Effector CD8-positive, alpha-beta T cell (primary cell): ENCODE measurements at regions not wholly inside any gene's neighbourhood (a gene's known extent, or its start where the extent isn't known, plus 50 kb on each side); places are given as distances from the start of the nearest gene placed in this dataset.
"Not testable (repeated sequence)": the region's sequence is repeated elsewhere in the genome, so short reads cannot be mapped to it uniquely, and the experiment has no call there.

ENCODE experiments used
- DNase-seq: peaks from one replicate; lab custom pipeline; 2025; lab: John Stamatoyannopoulos, UW

DNA sequence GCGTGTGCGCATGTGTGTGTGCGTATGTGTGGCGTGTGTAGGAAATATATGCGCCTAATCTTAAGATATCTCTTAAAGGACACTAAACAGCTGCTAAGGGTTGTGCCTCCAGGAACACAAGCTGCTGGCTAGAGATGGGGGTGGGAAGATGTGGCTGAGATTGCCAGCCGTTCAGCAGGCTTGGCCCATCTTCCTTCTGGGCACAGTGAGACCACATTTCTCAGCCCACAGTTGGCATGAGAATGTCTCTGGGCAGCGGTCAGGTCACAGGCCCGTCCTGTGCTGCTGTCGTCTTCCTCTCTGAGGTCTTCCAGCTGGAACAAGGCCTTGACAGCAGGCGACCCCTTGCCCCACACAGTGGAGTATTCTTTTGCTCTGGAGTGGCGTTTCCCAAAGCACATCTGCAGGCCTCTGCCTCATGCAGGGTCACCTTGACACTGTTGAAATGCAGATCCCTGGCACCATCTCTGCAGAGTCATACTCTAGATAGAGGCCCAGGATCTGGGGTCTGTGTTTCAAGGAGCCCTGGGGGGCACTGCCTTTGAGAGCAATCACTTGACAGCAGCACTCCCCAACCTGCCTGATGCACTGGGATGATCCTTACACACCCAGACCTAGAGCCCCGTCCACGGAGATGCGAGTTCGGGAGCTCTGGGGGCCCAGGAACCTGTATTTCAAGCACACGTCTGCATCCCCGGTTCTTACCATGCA, 335.5 kb upstream of the SFSWAP start:
- no peak for DNase-seq

DNA sequence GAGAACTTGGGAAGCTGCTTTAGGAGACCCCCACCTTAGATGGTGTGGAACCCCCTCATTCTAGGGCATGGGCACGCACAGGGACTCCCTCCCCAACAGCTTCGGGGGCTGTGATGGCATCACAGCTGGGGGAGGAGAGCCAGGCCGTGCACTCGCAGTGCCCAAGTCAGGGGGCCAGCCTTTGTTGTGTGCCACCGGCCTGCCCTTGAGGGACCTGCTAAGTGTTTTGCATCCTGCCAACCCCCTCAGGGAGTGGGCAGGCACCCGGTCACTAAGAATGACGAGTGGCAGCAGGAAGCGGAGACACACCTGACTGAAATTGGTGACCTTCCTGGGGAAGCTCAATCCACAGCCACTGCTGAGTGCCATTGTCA, 334.9 kb upstream of the SFSWAP start:
- no peak for DNase-seq

DNA sequence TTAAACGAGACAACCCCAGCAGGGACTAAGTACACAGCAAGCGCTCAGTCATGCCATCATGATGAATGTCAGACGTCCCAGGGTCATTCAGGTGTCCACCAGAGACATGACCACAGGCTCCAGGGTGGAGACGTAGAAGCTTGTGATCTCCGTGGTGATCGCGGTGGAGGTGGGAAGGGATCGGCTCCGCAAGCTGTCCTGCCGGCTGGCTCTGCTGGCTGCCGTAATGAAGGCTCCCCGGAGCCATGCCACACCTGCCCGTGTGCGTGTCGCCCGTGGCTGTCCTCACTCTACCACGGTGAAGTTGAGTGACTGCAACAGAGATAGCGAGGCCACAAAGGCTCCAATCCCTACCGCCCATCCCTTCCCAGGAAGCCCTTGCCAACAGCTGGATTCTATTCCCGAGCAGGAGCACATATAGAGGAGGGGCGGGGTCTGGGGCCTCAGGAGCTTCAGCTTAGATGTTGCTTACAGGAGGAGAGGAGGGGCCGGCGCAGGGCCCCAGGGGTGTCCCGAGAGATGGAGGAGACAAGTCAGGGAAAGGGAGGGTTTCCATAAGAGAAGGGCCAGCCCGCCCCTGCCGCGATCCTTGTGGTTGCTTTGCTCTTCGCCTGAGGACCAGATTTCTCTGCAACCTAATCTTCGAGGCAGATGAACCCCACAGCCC, 332.6 kb upstream of the SFSWAP start:
- no peak for DNase-seq

DNA sequence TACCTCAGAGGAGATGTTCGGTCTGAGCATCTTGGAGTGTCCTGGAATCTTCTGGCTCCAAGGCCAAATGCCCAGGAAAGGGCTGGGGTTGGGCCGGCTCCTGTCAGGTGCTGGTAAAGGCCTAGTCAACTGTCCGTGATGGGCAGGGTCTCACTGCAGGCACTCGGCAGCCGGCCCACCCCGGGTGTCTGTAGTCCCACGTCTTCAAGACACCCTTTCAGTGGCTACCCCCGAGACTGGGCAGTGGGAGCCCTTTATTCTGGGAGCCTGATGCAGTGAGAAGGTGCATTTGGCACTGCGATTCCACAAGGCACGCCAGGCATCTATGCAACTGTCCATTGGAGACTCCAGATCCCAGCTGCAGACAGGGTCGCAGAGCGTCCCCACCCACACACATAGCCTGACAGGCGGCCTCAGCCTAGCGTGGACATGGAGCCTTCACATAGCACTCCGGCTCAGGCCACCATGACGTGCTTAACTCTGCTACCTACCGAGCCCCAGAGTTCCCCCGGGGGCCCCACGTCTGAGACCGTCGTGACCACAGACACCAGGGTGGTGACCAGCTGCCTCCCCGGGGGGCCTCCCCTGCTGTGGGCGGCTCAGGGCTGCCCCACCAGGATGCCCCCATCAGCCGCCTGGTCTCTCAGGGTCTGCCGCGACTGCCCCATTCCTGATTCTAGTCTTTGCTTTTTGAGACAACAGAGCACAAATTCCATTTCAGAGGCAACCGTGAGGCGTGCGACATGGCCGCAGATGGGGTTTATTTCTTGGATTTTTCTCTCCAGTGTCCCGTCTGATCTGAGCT, 331.8 kb upstream of the SFSWAP start:
- DNase-seq: no peak

DNA sequence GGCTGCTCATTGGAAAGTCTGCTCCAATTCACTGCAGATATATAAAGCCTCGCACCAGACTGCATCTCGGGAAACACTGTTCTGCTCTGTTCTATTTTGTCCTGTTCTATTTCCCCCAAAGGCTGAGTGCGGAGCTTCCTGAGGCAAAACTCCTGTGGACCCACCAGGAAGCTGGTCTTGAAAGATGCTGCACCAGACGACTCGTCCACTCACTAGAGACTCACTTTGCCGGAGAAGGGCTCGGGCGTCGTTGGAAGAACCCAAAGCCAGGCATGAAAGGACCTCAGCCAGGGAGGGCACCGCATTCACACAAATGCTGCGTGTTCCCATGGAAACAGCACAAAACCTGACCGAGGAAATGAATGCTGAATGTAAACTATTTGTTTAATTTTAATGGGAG, 331.2 kb upstream of the SFSWAP start:
- no peak for DNase-seq

DNA sequence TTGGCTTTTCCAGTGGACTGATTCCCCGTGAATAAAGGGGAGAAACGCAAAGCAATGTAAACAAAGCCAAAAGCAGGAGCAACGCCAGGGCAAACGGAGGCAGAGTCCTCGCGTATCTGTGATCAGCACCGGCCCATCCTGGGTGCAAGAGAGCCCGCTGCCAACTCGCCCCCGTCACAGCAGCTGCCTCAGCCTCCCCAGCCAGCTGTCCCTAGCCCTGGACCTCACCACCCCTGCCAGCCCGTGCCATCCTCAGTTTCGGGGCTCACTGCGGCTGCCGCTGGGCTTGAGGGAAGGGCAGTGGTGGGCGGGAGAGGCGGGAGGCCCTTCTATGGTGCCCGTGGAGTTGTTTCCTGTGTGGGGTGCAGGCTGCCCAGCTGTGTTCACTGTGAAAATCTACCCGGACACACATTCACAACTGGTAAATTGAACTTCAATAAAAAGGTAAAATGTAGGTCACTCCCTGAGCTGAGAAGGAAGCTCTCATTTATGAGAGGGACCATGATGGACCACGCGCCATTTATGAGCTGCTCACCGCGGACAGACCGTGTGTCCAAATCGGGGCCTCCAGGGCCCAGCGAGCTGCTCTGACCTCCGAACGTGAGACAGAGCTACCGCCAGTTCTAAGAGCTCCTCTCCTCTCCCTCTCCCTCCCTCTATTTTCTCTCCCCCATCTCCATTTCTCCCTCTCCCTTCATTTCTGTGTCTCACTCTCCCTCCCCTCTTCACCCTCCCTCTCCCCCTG, 330.5 kb upstream of the SFSWAP start:
- no peak for DNase-seq

DNA sequence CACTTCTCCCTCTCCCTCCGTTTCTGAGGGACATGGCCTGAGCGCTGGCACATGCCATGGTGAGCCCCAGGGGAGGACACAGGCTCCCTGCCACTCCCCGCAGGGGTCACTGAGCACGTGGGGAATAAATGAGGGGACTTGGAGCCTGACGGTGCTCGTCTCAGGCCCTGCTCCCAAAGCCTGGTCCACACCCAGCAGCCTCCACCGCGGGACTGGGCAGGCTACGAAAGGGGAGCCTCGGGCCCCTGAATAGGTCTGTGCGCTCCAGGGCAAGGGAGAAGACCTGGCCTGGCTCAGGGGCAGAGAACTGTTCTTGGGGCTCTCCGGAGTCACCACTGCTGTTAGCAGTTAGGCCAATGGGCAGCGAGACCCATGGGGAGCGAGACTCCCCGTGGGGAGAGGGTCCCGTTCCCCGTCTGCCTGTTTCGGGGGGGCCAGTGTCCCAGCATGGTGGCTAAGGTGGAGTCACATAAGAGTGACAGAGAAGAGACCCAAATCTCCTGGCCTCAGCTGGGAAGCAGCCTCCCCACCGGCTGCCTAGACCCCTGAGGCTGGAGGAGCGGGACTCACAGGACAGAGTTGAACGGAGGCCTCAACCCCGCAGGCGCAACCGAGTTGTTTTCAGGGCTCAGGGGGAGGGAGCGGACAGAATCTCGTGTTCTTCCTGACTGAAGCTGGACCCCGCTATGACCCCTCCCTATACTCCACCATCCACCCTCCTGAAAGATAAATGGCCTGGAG, 329.8 kb upstream of the SFSWAP start:
- DNase-seq: no peak

DNA sequence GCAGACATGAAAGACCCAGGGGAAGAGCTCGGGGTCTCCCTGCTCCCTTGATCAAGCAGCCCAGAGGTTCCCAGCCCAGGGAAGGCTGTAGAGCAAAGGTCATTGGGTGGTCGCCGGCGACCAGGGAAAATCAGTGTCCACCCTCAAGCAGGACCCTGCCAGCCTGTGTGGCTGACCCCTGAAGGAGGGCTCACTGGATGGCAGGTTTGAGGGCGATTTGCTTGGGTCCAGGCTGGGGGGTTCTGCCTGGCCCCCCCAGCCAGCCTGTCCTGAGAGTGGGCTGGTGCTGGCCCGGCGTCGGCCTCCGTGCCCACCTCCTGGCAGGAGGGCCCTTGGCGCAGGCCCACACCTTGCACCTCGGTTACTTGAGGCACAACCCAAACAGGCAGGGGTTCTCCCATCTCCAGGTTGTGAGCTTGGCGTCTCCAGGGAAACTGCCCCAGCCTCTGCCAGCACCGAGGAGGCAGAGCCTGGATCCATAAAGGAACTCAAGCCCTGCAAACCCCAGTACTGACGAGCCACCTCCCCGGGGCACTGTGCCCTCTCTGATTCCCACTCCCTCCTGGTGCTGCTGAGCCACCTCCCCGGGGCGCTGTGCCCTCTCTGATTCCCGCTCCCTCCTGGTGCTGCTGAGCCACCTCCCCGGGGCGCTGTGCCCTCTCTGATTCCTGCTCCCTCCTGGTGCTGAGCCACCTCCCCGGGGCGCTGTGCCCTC, 329.0 kb upstream of the SFSWAP start:
- no peak for DNase-seq

DNA sequence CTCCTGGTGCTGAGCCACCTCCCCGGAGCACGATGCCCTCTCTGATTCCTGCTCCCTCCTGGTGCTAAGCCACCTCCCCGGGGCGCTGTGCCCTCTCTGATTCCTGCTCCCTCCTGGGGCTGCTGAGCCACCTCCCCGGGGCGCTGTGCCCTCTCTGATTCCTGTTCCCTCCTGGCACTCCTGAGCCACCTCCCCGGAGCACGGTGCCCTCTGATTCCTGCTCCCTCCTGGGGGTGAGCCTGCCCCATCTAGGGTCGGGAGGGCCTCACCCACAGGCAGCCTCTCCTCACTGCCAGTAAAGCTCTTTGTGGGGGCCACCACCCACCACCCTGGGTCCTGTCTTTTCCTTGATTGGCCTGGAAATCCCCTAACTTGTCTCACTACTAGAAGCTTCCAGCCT, 327.6 kb upstream of the SFSWAP start:
- DNase-seq: no peak

DNA sequence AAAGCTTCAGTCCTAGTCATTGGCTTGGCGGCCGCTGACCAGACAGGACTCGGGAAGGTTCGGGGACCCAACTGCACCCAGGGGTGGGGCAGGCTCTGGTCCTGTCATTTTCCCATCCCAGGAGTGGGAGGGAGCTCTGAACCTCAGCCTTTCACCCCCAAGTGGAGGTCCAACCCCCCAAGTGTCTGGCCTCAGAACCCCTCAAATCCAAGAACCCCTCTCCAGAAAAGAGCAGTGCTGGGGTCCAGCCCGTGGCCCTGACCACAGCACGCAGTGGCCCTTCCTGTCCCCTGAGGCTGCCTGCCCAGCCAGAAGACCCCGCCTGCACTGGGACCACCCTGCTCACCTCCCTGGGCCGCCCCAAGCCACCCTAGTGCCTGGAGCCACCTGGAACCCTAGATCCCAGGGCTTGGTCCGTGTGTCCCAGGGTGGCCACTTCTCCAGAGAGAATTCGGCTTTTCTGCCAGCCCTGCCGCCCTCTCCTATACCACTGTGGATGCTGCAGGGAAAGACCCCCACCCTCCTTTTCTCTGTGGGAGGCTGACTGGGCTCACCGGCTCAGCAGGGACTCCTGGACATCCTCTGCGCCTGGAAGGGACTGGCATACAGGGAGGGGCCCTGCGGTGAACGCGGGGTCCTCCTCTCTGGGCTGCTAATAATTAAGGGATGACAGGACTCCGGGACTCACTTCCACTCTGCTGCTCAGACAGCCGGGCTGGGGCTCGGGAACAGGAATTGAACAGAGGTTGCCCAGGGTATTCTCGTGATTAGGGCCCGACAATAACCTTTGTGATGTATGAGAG, 326.9 kb upstream of the SFSWAP start:
- DNase-seq: no peak

DNA sequence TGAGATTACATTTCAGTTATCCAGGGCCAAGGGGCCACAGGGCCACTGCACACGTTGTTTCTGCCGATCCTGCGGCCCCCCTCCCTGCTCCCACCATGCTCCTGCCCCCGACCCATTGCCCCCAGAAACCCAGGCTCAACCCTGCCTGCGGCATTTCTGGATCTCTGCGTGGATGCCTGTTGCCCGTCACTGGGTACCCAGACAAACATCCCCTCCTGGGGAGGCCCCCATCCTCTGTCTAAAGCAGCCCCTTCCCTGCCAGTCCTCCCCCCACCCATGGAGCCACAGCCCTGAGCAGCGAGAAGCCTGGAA, 326.4 kb upstream of the SFSWAP start:
- no peak for DNase-seq

DNA sequence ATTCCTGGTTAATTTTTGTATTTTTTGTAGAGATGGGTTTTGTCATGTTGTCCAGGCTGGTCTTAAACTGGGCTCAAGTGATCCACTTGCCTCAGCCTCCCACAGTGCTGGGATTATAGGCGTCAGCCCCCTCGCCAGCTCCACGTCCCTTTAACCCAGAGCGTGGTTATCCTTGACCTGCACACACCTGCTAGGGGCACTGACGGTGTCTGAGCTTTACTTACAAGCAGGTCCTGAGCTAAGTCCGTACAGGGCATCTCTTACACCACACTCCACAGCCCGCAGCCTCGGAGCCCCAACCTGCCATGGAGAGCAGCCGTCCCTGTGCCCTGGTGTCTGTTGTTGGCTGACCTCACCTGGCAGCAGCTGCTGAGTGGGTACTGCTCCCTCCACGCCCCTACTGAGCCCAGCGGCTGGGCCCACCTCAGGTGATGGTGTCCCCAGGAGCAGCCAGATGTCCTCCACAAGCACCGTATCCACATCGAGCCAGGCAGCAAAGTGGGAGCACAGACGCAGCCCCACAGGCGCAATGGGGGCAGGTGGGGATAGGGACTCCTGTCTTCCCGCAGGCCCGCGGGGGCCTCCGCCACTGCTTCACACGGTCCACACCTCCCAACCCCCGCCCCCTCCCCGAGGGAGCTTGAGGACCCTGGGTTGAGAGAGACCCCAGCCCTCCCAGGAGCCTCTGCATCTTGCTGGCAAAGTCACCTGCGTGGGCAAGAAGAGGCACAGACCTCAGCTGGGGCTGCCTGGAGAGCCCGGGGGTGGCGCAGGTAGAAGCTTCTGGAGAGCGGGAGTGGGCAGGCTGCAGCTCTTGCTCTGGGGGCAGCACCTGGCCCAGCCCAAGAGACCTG, 325.4 kb upstream of the SFSWAP start:
- no peak for DNase-seq

DNA sequence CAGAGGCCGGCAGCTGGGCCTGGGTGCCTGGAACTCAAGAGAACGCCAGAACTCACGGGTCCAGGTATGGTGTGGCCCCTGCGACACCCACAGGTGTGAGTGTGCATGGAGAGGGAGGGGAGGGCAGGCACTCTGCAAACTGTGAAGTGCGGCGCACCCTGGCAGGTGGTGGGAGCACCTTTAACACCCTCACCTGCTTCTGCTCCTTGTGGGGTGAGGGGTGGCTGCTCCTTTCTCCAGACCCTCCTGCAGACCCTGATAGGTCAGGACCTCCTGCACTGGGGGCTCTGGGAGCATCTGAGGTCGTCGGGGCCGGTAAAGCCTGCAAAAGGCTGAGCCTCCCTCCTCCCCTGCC, 324.7 kb upstream of the SFSWAP start:
- DNase-seq: no peak

DNA sequence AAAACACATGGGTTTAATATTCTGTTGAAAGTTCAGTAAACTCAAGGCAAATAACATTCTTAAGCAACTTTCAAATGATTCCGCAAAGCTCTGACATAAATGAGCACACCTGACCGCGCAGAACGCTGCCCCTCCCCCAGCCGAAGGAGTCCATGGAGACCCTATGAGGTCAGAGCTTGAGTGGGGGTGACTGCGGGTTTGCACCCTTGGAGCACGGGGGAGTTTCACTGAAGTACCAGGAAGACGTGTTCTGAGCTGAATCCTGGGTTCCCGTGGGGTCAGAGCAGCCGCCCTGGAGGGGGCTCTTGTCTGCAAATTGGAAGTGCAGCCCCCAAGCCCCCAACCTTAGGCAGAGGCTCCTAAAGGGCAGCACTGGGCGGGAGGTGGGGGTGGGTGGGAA, 324.1 kb upstream of the SFSWAP start:
- DNase-seq: no peak

DNA sequence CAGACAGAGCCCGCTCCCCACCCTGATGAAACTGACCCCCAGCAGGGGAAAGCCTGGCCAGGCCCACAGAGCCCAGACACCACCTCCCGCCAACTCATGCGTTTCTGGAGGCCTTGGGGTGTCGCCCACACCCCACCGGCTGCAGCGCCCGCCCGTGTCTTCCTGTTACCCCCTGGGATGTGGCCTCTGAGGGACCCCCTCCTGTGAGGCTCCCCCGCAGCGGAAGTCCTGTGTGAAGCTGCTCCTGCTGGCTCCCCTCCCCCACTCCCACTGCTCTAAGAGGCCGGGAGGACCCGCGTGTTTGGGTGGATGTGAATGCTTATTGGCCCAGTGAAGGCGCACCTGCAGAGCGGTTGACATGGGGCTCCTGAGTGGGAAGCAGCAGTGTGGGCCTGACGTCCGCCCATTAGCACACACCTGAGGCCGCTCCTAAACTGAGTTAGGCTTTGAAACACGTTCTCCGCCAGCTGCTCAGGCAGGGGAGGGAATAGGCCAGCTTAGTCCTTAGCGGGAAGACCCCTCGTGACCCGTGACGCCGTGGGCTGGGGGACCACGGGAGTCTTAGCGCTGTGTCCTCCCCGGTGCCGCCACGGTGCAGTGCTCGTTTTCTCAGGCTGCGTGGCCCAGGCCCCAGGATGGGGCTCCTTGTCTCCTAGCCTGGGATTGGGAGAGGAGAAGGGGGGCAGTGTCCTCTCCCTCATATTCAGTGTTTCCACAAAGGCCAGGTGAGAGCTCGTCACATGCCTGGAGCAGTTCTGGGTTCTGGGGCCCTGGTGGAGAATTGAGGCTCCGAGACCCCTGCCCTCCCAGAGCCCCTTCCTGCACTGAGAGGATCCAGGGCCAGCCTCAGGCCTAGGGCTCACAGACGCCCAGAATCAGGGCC, 323.4 kb upstream of the SFSWAP start:
- no peak for DNase-seq

DNA sequence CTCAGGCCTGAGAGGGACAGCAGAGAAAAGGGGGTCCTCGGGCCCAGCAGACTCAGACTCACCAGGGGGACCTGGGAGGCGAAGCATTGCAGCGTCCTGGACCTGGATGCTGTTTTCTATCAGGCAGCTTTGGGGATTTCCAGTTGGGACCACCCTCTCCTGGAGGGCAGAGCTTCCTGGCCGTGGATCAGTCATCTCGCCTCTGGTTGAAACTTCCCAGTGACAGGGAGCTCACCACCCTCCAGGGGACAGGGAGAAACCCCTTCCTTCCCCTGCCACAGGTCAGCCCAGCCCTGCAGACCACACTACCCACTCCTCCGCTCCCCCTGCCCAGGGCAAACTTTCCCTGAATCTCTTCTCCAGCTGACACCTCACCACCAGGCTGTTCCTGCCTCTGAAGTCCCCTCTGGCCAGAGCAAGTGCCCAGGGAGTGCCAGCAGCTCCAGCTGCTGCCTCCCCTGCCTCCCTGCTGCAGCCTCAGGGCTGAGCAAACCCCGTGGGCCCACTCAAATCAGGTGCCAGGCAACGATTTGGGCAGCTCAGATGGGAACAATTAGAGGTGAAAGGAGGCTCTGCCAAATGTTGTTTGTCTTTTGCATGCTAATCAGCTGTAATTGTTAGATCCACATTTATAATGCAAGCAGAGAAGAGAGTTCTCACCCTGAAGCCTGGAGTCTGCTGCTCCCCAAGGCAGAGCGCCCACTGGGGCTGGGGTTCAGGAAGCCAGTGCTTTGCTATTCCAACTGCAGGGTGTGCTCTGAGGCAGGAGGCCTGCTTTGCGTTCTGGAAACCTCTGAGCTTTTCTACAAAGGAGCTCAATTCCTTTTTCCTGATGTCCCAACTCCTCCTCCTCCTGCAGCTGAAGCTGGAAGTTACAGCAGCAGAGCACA, 322.5 kb upstream of the SFSWAP start:
- DNase-seq: not testable (repeated sequence)
